ENCODE measurements at regions not wholly inside any gene's neighbourhood (a gene's known extent, or its start where the extent isn't known, plus 50 kb on each side); places are given as distances from the start of the nearest gene placed in this dataset.

DNA sequence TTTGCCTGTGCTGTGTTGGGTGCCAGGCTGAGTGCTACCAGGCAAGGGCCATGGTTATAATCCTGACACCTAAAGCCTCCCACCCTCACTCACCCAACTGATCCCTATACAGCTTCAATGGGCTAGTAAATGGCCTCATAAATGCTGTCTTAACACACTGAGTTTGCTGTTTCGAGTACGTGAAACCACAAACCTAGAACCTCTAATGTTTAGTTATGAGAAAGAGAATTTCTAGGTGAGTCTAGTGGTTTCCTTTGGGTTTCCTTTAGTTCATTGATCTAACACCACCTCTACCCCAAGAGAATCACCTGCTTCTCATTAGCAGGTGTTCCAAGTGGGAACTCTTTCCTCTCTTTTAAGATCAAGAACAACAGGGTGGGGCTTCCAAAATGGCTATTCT is 172.0 kb downstream of the MC4R start:
- CTCF ChIA-PET (ENCODE audit: unreplicated experiment): no interaction called here
- BruUV-seq (replicated peaks): no TSS peak
- H2AFZ ChIP-seq (ENCODE audit: low read length): no peak overlapping the region
- no peak overlapping the region for H3K4me3 ChIP-seq (ENCODE audit: low read depth, low read length, poor library complexity, severe bottlenecking)
- no peaks in the 10 kb centered on the region for H4K20me1 ChIP-seq (ENCODE audit: insufficient read depth, low read length)
- no peaks in the 10 kb centered on the region for H3K9me3 ChIP-seq (ENCODE audit: low read length)
- no peak for DNase-seq (ENCODE audit: low spot score)
- POLR2A ChIA-PET: no interaction called here
- no peaks in the 10 kb centered on the region for H3K79me2 ChIP-seq (ENCODE audit: insufficient read depth, low read depth, low read length)
- no peaks in the 10 kb centered on the region for H3K4me1 ChIP-seq (ENCODE audit: insufficient read depth, low read length, poor library complexity, severe bottlenecking)
- no peaks in the 10 kb centered on the region for H3K9me2 ChIP-seq (ENCODE audit: insufficient read depth, low read length)
- H3K4me2 ChIP-seq (ENCODE audit: low read length): no peak overlapping the region
- no peak overlapping the region for H3K27ac ChIP-seq (ENCODE audit: low read depth, low read length, poor library complexity, severe bottlenecking)
- no peaks in the 10 kb centered on the region for H3K36me3 ChIP-seq (ENCODE audit: insufficient read depth, low read length)
- TF ChIP-seq EZH2phosphoT487 (IDR thresholded peaks at IDR 0.05; ENCODE audit: borderline replicate concordance, low read depth, low read length) (no peak), CTCF (conservative IDR thresholded peaks at IDR 0.05; ENCODE audit: low read length) (no peak)
- intact Hi-C loops (cut with micrococcal nuclease; ENCODE audit: unreplicated experiment): no loop called here

DNA sequence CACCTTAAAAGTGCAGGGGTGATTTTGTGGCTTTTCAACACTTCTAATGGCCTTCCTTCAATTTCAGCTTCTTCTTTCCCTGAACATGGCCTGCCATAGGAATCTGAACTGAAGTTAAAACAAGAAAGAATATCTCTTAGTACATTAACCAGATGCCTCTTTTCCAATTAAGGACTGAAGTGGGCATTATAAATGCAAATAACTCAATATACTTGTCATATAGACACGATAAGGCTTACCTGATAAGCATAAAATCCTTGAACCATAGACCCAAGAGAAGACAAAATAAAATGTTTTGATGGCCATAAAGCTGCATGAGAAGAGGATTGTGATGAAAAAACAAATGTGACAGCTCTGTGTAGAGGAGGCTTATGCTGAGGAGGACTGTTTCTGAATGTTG is 173.1 kb downstream of the MC4R start:
- ChIA-PET POLR2A (no interaction called here), CTCF (ENCODE audit: unreplicated experiment) (no interaction called here)
- H3K4me3 ChIP-seq (ENCODE audit: low read depth, low read length, poor library complexity, severe bottlenecking): no peak overlapping the region
- no peak for DNase-seq (ENCODE audit: low spot score)
- TF ChIP-seq CTCF (conservative IDR thresholded peaks at IDR 0.05; ENCODE audit: low read length): no peak
- TF ChIP-seq EZH2phosphoT487 (IDR thresholded peaks at IDR 0.05; ENCODE audit: borderline replicate concordance, low read depth, low read length): no peak
- no peaks in the 10 kb centered on the region for H4K20me1 ChIP-seq (ENCODE audit: insufficient read depth, low read length)
- H3K36me3 ChIP-seq (ENCODE audit: insufficient read depth, low read length): no peaks in the 10 kb centered on the region
- H3K4me1 ChIP-seq (ENCODE audit: insufficient read depth, low read length, poor library complexity, severe bottlenecking): no peaks in the 10 kb centered on the region
- intact Hi-C loops (cut with micrococcal nuclease; ENCODE audit: unreplicated experiment): no loop called here
- H3K9me2 ChIP-seq (ENCODE audit: insufficient read depth, low read length): no peaks in the 10 kb centered on the region
- H3K79me2 ChIP-seq (ENCODE audit: insufficient read depth, low read depth, low read length): no peaks in the 10 kb centered on the region
- no peak overlapping the region for H3K4me2 ChIP-seq (ENCODE audit: low read length)
- BruUV-seq (replicated peaks): no TSS peak
- H2AFZ ChIP-seq (ENCODE audit: low read length): no peak overlapping the region
- no peaks in the 10 kb centered on the region for H3K9me3 ChIP-seq (ENCODE audit: low read length)
- H3K27ac ChIP-seq (ENCODE audit: low read depth, low read length, poor library complexity, severe bottlenecking): no peak overlapping the region

DNA sequence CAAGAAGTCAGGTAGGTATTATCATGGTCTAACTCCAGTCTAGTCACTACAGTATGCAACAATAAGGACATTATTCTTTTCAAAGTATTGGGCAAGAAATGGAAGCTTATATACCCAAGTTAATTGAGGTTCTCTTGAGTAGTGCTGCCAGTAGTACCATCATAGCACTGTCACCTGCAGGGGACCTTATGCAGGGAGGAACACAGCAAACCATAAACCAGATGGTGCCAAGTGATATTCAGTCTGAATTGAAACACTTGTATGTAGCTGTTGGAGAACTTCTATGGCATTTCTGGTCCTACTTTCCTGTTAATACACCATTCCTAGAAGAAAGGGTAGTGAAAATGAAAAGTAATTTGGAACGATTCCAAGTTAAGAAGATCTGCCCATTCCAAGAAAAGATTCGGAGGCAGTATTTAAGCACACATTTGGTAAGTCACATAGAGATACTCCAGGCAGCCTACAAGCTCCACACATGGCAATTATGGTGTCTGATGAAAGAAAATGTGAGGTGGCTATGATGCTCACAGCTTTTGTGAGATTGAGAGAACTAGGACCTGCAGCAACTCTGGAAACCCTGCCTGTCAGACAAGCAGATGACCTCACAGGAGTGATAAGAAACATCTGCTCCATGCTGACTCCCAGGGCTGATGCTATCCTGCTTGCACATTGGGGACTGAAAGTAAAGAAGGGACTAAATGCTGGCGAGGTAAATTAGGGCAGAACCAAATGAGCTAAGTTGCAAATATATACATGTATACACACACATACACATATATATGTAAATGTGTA is 174.7 kb downstream of the MC4R start:
- H2AFZ ChIP-seq (ENCODE audit: low read length): no peak overlapping the region
- no peaks in the 10 kb centered on the region for H3K79me2 ChIP-seq (ENCODE audit: insufficient read depth, low read depth, low read length)
- ChIA-PET CTCF (ENCODE audit: unreplicated experiment) (interaction anchor here (0.5 kb wide), 1 partner anchor 12 kb away, joined by 3 read pairs; no protein-coding TSS in a partner anchor), POLR2A (interaction anchor here (0.6 kb wide), 1 partner anchor 425 kb away, joined by 6 read pairs; no protein-coding TSS in a partner anchor)
- no peaks in the 10 kb centered on the region for H3K9me3 ChIP-seq (ENCODE audit: low read length)
- H3K4me1 ChIP-seq (ENCODE audit: insufficient read depth, low read length, poor library complexity, severe bottlenecking): no peaks in the 10 kb centered on the region
- H3K36me3 ChIP-seq (ENCODE audit: insufficient read depth, low read length): no peaks in the 10 kb centered on the region
- no peak overlapping the region for H3K27ac ChIP-seq (ENCODE audit: low read depth, low read length, poor library complexity, severe bottlenecking)
- no peak overlapping the region for H3K4me2 ChIP-seq (ENCODE audit: low read length)
- TF ChIP-seq CTCF (conservative IDR thresholded peaks at IDR 0.05; ENCODE audit: low read length): no peak
- TF ChIP-seq EZH2phosphoT487 (IDR thresholded peaks at IDR 0.05; ENCODE audit: borderline replicate concordance, low read depth, low read length): no peak
- no peak overlapping the region for H3K4me3 ChIP-seq (ENCODE audit: low read depth, low read length, poor library complexity, severe bottlenecking)
- H3K9me2 ChIP-seq (ENCODE audit: insufficient read depth, low read length): no peaks in the 10 kb centered on the region
- intact Hi-C loops (cut with micrococcal nuclease; ENCODE audit: unreplicated experiment): no loop called here
- no TSS peak for BruUV-seq (replicated peaks)
- no peaks in the 10 kb centered on the region for H4K20me1 ChIP-seq (ENCODE audit: insufficient read depth, low read length)
- DNase-seq (ENCODE audit: low spot score): no peak
